IMR-90 (cell line): ENCODE measurements at regions not wholly inside any gene's neighbourhood (a gene's known extent, or its start where the extent isn't known, plus 50 kb on each side); places are given as distances from the start of the nearest gene placed in this dataset.

ENCODE experiments used
- CTCF ChIP-seq: conservative IDR thresholded peaks from 2 replicates; pipeline ENCODE4 v1.5.1; 2012; ENCODE audit warnings: mild to moderate bottlenecking, low read depth, low read length, improper control_type of control experiment
- MAFK ChIP-seq: IDR thresholded peaks from 2 replicates; pipeline ENCODE4 v1.6.1; 2012; ENCODE audit warnings: low read depth, low read length, improper control_type of control experiment
- POLR2A ChIP-seq: IDR thresholded peaks from 2 replicates; pipeline ENCODE4 v1.6.1; 2012; ENCODE audit warnings: mild to moderate bottlenecking, low read depth, low read length
- RAD21 ChIP-seq: IDR thresholded peaks from 2 replicates; pipeline ENCODE4 v1.6.1; 2012; ENCODE audit warnings: low read length, improper control_type of control experiment
- USF2 ChIP-seq: fragments of 150-350 bp; IDR thresholded peaks from 2 replicates; pipeline ENCODE4 v1.6.1; 2017; ENCODE audit warnings: mild to moderate bottlenecking, antibody characterized with exemption, low read length, low read depth

GRCh38 chr11:101331411-101331810, 201.8 kb upstream of the PGR start:
- no peak for TF ChIP-seq POLR2A
- TF ChIP-seq RAD21, result no peak
- no peak for TF ChIP-seq CTCF
- TF ChIP-seq MAFK, result no peak
- TF ChIP-seq USF2, result no peak
